B cell (primary cell): ENCODE measurements at regions not wholly inside any gene's neighbourhood (a gene's known extent, or its start where the extent isn't known, plus 50 kb on each side); places are given as distances from the start of the nearest gene placed in this dataset.

Source experiments
- ATAC-seq: fragments of 200-7000 bp; cut with Tn5 transposase; one replicate; pipeline ENCODE4 v1.10.0; 2021; ENCODE audit warnings: low read depth, mild to moderate bottlenecking, moderate number of reproducible peaks, moderate library complexity
- CTCF ChIA-PET: fragments of 350-600 bp; sonication (Branson Sonifier 250); formaldehyde crosslinking; loops from one replicate; lab custom pipeline; 2021; ENCODE audit warnings: antibody characterized with exemption, inconsistent platforms; lab: Charles Lee
- POLR2A ChIA-PET: fragments of 350-600 bp; sonication (Branson Sonifier 250); formaldehyde crosslinking; loops from one replicate; lab custom pipeline; 2021; ENCODE audit warnings: antibody characterized with exemption; lab: Charles Lee
- DNase-seq: peaks from one replicate; pipeline ENCODE4 v3.0.0; 2013
- H2AFZ ChIP-seq: 2 replicates; pipeline ENCODE4 v1.6.1; 2012; ENCODE audit warnings: mild to moderate bottlenecking, low read depth, low read length; ENCODE audit not compliant: insufficient read depth, poor library complexity, severe bottlenecking
- H3K27ac ChIP-seq, 2 donors: 1 replicate in 1 of 2; 2 replicates in 1 of 2; pipeline ENCODE4 v1.5.1; 2012 to 2013; ENCODE audit warnings: low read length in 2 of 2, mild to moderate bottlenecking in 2 of 2, moderate library complexity in 1 of 2
- H3K27me3 ChIP-seq, 4 experiments: fragments of 200-600 bp in 1 of 4; sonication (generic) in 1 of 4; replicated peaks in 1 of 4; 1 replicate in 2 of 4; 2 replicates in 2 of 4; pipeline versions ENCODE4 v1.6.1 to v1.7.0; 2013 to 2016; ENCODE audit warnings: low read length in 3 of 4, mild to moderate bottlenecking in 2 of 4, mixed read lengths in 1 of 4, moderate library complexity in 1 of 4; ENCODE audit not compliant: insufficient read depth in 4 of 4, control insufficient read depth in 3 of 4; ENCODE audit errors: control extremely low read depth in 1 of 4
- H3K36me3 ChIP-seq, 2 experiments: replicated peaks in 1 of 2; 1 replicate in 1 of 2; 2 replicates in 1 of 2; pipeline versions ENCODE4 v1.6.1 to v1.7.1; 2013; ENCODE audit warnings: low read length in 1 of 2; ENCODE audit not compliant: insufficient read depth in 2 of 2, control insufficient read depth in 1 of 2; ENCODE audit errors: control extremely low read depth in 1 of 2, extremely low read depth in 1 of 2
- H3K4me1 ChIP-seq, 2 donors: fragments of 200-600 bp in 1 of 2; sonication (generic) in 1 of 2; 1 replicate in 1 of 2; 2 replicates in 1 of 2; pipeline versions ENCODE4 v1.5.1 to v1.6.1; 2013 to 2017; ENCODE audit warnings: low read length in 2 of 2; ENCODE audit not compliant: control insufficient read depth in 2 of 2, insufficient read depth in 2 of 2
- H3K4me2 ChIP-seq: replicated peaks from 2 replicates; pipeline ENCODE3; 2012; ENCODE audit warnings: mild to moderate bottlenecking, low read depth, low read length; ENCODE audit not compliant: poor library complexity, severe bottlenecking
- H3K4me3 ChIP-seq, 5 experiments: fragments of 200-600 bp in 1 of 5; sonication (generic) in 1 of 5; 1 replicate in 3 of 5; 2 replicates in 2 of 5; pipeline versions ENCODE4 v1.5.1 to v1.7.0; 2011 to 2016; ENCODE audit warnings: low read length in 4 of 5, mild to moderate bottlenecking in 4 of 5, low read depth in 2 of 5, control low read depth in 1 of 5, moderate library complexity in 1 of 5; ENCODE audit not compliant: insufficient read depth in 1 of 5; ENCODE audit errors: control extremely low read depth in 1 of 5, extremely low read depth in 1 of 5
- H3K79me2 ChIP-seq: fragments of 200-600 bp; sonication (generic); one replicate; pipeline ENCODE4 v1.6.0; 2016; ENCODE audit warnings: low read length; ENCODE audit not compliant: control insufficient read depth, insufficient read depth
- H3K9ac ChIP-seq: fragments of 200-600 bp; sonication (generic); 2 replicates; pipeline ENCODE4 v1.6.1; 2017; ENCODE audit warnings: mild to moderate bottlenecking, low read length, moderate library complexity
- H3K9me3 ChIP-seq, 3 donors: one replicate each; pipeline versions ENCODE4 v1.6.1 to v1.7.1; 2013; ENCODE audit warnings: low read length in 2 of 3; ENCODE audit not compliant: control insufficient read depth in 2 of 3, insufficient read depth in 1 of 3; ENCODE audit errors: control extremely low read depth in 1 of 3
- H4K20me1 ChIP-seq: 2 replicates; pipeline ENCODE4 v1.6.0; 2012; ENCODE audit warnings: mild to moderate bottlenecking, low read length; ENCODE audit not compliant: insufficient read depth, control insufficient read depth, poor library complexity, severe bottlenecking
- H3K27ac Mint-ChIP-seq: one replicate; pipeline ENCODE4 v1.8.0; 2021; ENCODE audit warnings: mixed read lengths
- H3K27me3 Mint-ChIP-seq: one replicate; pipeline ENCODE4 v1.8.0; 2021; ENCODE audit warnings: mixed read lengths
- H3K4me1 Mint-ChIP-seq: one replicate; pipeline ENCODE4 v1.8.0; 2021; ENCODE audit warnings: mixed read lengths
- H3K4me3 Mint-ChIP-seq: one replicate; pipeline ENCODE4 v1.8.0; 2021; ENCODE audit warnings: mixed read lengths
- H3K9me3 Mint-ChIP-seq: one replicate; pipeline ENCODE4 v1.8.0; 2022; ENCODE audit warnings: mixed read lengths; ENCODE audit not compliant: insufficient read depth
- EZH2 ChIP-seq: IDR thresholded peaks from 2 replicates; pipeline ENCODE4 v1.6.1; 2012; ENCODE audit warnings: borderline replicate concordance, low read depth, mild to moderate bottlenecking, moderate library complexity, low read length; ENCODE audit not compliant: insufficient read depth, poor library complexity, severe bottlenecking
- WGBS: methylation state at CpG from one replicate; pipeline ENCODE4 v1.1.5; 2013; ENCODE audit warnings: missing lambda C conversion rate; ENCODE audit not compliant: insufficient coverage; 5-methylcytosine and 5-hydroxymethylcytosine counted together
- intact Hi-C: fragments of 100-400 bp; cut with micrococcal nuclease; formaldehyde crosslinking; loops from one replicate; pipeline ENCODE4 v1.10.0; 2022
- TF ChIP-seq, protein P1 (sequence below): fragments of 200-600 bp; IDR thresholded peaks from one replicate; pipeline ENCODE4 v1.8.0; 2022; ENCODE audit warnings: antibody characterized with exemption, mild to moderate bottlenecking

DNA sequence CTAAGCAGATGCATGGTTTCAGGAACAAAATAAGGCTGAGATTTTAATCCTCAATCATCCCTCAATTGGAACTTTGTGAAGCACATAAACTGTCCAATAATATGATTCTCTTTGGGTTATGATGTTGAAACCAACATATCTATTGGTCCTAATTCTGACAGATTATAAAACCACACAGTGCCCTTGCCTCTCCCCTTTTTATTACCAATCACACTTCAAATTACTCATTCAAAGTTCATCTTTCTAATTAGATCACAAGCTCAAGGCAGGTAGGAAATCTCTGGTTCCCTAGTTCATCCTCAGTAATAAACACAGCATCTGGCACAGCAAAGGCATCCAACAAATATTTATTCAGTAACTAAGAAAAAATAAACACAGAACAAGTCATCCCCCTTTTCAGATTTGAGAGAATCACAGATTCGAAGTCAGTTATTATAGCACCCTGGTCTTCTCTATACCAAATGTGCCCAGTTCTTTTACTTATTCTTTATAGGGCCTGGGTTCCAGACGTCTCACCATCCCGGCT, 611.6 kb downstream of the INSC start:
- CTCF ChIA-PET, result no interaction called here
- no peak for ATAC-seq

DNA sequence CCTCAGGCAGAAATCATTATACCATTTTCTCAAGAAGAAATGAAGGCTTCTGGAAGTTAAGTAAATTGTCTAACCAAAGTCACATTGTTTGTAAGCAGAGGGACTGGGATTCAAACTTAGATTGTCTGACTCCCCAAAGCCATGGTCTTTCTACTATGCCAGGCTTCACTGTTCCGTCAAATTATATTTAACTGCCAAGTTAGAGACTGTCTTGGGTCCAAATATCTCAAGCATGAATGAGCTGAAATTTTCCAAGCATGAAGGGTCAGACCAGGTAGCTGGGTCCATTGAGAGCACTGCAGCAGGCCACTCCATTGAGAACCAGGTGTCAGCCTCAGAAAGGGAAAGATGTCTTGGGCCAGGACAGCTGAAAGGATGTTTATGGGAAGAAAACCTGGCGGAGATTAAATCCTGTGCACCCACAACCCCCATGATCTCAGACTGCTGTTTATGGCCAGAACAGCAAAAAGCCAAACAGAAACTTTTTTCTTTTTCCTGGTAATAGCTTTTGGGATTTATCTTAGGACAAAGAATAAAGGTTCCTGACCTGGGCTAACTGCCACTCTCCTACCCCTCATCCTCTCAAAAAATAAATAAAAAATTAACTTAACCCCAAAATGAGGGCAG, 612.3 kb downstream of the INSC start:
- Histone ChIP-seq H3K4me2 (no peak overlapping the region), H2AFZ (no peak overlapping the region), H3K4me3 (no peak overlapping the region), H3K36me3 (no peaks in the 10 kb centered on the region), H3K9ac (no peak overlapping the region), H4K20me1 (no peaks in the 10 kb centered on the region), H3K4me1 (no peaks in the 10 kb centered on the region), H3K9me3 (no peaks in the 10 kb centered on the region), H3K79me2 (no peaks in the 10 kb centered on the region), H3K27ac (no peak overlapping the region), H3K27me3 (no peaks in the 10 kb centered on the region)
- no peaks in the 10 kb centered on the region for H3K27me3 Mint-ChIP-seq
- no peak overlapping the region for H3K27ac Mint-ChIP-seq
- H3K4me1 Mint-ChIP-seq, result no peaks in the 10 kb centered on the region
- no peak overlapping the region for H3K4me3 Mint-ChIP-seq
- no peaks in the 10 kb centered on the region for H3K9me3 Mint-ChIP-seq
- ATAC-seq (no peak), DNase-seq (no peak)
- TF ChIP-seq EZH2, result no peak
- TF ChIP-seq, protein P1, sequence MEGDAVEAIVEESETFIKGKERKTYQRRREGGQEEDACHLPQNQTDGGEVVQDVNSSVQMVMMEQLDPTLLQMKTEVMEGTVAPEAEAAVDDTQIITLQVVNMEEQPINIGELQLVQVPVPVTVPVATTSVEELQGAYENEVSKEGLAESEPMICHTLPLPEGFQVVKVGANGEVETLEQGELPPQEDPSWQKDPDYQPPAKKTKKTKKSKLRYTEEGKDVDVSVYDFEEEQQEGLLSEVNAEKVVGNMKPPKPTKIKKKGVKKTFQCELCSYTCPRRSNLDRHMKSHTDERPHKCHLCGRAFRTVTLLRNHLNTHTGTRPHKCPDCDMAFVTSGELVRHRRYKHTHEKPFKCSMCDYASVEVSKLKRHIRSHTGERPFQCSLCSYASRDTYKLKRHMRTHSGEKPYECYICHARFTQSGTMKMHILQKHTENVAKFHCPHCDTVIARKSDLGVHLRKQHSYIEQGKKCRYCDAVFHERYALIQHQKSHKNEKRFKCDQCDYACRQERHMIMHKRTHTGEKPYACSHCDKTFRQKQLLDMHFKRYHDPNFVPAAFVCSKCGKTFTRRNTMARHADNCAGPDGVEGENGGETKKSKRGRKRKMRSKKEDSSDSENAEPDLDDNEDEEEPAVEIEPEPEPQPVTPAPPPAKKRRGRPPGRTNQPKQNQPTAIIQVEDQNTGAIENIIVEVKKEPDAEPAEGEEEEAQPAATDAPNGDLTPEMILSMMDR, result no peak
- 87% methylated on average over 2 of the region's 2 CpGs for WGBS
- ChIA-PET CTCF (no interaction called here), POLR2A (no interaction called here)
- intact Hi-C loops, result no loop called here

More for the DNA sequence above, 611.6 kb downstream of the INSC start:
- no peak overlapping the region for H3K9ac ChIP-seq
- H3K27me3 ChIP-seq, result no peaks in the 10 kb centered on the region
- intact Hi-C loops, result no loop called here
- Mint-ChIP-seq H3K4me1 (no peaks in the 10 kb centered on the region), H3K4me3 (no peak overlapping the region), H3K9me3 (no peaks in the 10 kb centered on the region), H3K27ac (no peak overlapping the region), H3K27me3 (no peaks in the 10 kb centered on the region)
- 50% methylated on average over 3 of the region's 3 CpGs for whole genome bisulfite sequencing
- no peak overlapping the region for H3K27ac ChIP-seq
- H3K79me2 ChIP-seq, result no peaks in the 10 kb centered on the region
- no peaks in the 10 kb centered on the region for H3K4me1 ChIP-seq
- H3K4me3 ChIP-seq, result no peak overlapping the region
- H4K20me1 ChIP-seq, result no peaks in the 10 kb centered on the region
- no peak overlapping the region for H3K4me2 ChIP-seq
- H2AFZ ChIP-seq, result no peak overlapping the region
- POLR2A ChIA-PET, result no interaction called here
- DNase-seq, result no peak
- H3K9me3 ChIP-seq, result no peaks in the 10 kb centered on the region
- no peak for TF ChIP-seq EZH2
- TF ChIP-seq, protein P1, result no peak
- H3K36me3 ChIP-seq, result no peaks in the 10 kb centered on the region
